Activated gamma-delta T cell (primary cell): ENCODE measurements at regions not wholly inside any gene's neighbourhood (a gene's known extent, or its start where the extent isn't known, plus 50 kb on each side); places are given as distances from the start of the nearest gene placed in this dataset.

Experiments used
- DNase-seq: peaks from one replicate; lab custom pipeline; 2025; lab: John Stamatoyannopoulos, UW

DNA sequence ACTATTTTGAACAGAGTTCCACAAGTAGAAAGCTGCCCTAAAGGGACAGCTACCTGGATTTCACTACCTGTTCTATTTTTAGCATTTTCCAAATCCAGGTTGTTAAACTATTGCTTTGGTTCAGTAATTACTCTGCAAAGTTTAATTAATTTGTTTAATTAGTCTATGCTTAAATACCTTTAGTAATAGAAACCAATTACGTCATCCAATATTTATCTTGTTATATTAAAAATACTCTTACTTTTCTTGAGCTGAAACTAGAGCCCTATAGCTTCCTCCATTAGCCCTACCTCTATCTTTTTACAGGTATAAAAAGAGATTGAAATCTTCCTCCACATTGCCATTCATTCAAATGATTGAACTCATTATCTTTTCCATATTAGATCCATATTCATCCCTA is 514.6 kb downstream of the DSC3 start:
- DNase-seq, result no peak

- no peak for DNase-seq
These were observed 515.3 kb downstream of the DSC3 start for GRCh38 chr18:30527226-30527625.

DNA sequence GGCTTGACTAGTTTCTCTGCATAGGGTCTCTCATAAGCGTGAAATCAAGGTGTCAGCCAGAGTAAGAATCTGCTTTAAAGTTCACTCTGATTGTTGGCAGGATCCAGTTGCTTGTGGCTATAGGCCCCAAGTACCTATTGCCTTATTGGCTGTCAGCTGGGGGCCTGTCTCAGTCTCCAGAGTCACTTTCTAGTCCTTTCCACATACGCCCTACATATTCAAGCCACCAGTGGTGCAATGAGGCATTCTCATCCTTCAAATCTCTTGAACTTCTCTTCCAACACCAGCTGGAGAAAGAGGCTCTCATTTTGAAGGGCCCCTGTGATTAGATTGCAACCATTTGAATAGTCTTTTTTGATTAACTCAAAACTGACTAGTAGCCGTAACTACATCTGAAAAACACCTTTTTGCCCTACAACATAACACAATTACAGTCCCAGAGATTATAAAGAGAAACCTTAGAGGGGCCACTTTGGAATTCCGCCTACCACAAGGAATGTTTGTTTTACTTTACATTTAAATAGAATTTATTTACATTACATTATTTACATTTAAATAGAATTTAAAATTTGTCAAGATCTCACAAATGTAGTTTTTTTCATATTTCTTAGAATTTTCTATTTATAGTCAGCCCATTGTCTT is 520.1 kb downstream of the DSC3 start:
- no peak for DNase-seq

DNA sequence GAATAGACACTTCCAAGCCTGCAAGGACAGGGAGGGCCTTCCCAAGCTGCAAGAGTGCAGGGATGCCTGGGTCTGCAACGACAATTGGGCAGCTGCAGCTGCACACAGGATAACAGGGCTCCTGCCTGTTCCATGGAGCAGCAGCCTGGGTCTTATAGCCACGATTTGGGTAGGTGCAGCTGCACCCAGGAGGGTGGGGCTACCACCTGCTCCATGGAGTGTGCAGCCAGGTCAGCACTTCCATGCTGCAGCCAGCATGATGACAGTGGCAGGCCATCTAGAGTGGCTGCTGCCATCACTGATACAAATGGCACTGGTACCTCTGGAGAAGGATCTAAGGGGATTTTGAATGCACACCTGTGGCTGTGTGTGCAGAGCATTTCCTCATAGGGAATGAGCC is 528.5 kb downstream of the DSC3 start:
- no peak for DNase-seq

GRCh38 chr18:30512872-30513271 is 529.7 kb downstream of the DSC3 start:
- no peak for DNase-seq

DNA sequence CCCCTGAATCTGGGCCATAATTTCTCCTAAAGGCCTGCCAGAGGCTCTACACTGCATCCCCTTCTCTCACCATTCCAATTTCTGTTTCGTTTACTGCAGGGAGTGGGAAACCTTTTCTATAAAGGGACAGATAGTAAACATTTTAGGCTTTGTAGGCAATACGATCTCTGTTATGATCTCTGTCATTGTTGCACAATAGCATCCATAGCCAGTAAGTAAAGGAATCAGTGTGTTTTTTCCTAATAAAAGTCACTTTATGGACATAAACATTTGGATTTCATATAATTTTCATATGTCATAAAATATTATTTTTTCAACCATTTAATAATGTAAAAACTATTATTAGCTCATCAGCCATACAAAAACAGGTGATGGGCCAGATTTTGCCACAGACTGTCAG is 531.7 kb downstream of the DSC3 start:
- DNase-seq, result no peak

DNA sequence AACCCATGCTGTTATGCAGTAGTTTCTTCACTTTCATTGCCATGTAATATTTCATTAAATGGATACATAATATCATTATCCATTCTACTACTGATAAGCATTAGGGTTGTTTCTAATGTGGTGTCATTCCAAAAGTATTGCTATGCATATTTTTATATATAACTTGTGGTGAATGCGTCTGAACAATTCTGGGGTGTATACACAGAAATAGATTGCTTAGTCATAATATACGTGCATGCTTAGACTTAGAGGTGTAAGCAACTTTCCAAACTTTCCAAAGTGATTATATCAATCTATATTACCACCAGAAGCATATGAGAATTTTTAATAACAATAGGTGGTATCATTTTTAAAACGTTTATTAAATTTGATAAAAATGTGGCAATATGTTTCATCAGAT is 540.9 kb downstream of the DSC3 start:
- DNase-seq, result no peak

DNA sequence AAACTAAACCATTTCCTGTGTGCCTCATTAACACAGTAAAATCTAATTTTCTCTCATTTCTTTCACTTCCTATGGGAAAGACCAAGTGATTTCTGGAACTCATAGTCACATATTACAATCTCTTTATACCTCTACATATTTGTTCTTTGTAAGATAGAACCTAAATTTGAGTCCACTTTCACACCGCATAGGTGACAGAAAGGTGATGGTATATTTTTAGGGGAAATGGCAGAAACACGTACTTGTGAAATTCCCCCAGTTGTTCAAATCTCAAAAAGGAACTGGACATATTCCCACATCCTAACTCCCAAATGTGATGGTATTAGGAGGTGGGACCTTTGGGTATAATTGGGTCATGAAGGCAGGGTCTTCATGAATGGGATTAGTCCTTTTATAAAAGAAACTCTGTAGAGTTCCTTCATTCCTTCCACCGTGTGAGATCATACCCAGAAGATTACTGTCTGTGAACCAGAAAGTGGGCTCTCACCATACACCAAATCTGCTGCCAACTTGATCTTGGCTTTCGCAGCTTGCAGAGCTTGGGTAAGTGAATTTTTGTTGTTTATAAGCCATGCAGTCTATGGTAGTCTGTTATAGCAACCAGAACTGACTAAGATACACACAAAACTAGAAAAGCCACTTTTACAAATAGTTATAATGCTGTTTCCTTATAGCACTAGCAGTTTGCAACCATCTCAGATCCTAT is 542.1 kb downstream of the DSC3 start:
- DNase-seq, result no peak

GRCh38 chr18:30499721-30500120 is 542.8 kb downstream of the DSC3 start:
- DNase-seq, result no peak

GRCh38 chr18:30492552-30493129 is 549.9 kb downstream of the DSC3 start:
- no peak for DNase-seq

GRCh38 chr18:30491815-30492551 is 550.6 kb downstream of the DSC3 start:
- no peak for DNase-seq

- DNase-seq, result no peak
These were observed 552.5 kb downstream of the DSC3 start for GRCh38 chr18:30489890-30490643.

GRCh38 chr18:30487962-30488361 is 554.6 kb downstream of the DSC3 start:
- no peak for DNase-seq

DNA sequence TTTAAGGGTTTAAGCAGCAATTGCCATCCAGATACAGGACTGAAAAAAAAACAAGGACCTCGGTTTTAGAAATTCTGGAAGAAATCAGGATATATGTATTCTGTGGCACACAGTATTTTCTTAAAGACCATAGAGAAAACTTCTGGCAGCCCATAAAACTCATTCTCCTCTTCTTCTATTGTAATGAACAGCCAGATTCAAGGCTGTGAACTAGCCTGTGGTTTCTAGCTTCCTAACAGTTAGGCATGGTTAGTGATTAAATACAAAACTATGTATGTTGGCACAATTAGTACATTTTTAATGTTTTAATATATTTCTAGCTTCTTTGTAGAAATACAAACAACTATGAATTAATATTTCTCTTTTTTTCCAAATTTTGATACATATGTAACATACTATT is 555.7 kb downstream of the DSC3 start:
- no peak for DNase-seq

DNA sequence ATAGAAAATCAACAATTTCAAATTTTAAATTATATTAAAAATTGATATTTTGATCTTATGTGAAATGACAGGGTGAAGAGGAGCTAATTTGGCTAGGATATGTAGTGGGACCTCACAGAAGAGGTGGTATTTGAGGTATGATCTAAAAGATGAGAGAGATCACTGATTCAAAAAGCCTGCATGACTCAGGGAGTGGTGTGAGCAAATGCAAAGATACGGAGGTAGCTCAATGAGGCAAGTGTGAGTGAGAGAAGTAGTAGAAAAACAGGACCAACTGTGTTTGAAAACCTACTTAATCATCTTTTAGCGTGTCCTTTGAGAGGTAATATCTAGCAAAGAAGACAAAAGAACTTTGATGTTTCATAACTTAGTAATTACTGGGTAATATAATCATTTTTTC is 557.5 kb downstream of the DSC3 start:
- no peak for DNase-seq

GRCh38 chr18:30481871-30482270 is 560.7 kb downstream of the DSC3 start:
- no peak for DNase-seq

DNA sequence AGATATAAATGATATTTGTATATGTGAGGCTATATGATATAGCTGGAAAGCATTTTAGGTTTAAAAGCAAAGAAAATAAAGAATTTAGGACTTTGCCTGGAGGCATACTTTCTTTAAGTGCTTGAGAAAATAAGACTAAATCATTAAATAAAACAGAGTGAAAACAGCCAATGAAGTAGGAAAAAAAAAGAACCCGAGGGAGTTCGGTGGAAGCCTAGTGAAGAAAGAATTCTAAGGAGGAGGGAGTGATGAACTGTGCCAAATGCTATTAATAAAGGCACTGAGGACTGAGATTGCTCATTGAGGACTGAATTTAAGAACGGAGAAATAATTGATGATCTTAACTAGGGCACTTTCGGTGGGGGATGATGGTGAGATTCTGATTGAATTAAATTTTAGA is 573.5 kb downstream of the DSC3 start:
- DNase-seq, result no peak

DNA sequence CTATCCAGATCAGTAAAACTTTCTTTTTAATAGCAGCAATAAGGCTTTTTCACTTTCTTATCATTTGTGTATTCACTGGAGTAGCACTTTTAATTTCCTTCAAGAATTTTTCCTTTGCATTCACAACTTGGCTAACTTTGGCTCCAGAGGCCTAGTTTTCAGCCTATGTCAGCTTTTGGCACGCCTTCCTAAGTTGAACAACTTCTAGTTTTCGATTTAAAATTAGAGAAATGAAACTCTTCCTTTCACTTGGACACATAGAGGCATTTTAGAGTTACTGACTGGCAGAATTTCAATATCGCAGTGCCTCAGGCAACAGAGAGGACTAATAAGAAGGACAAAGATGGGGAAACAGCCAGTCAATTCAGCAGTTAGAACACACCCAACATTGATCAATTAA is 577.4 kb downstream of the DSC3 start:
- DNase-seq, result no peak

- DNase-seq, result no peak
These were observed 585.4 kb downstream of the DSC3 start for GRCh38 chr18:30457156-30457555.

DNA sequence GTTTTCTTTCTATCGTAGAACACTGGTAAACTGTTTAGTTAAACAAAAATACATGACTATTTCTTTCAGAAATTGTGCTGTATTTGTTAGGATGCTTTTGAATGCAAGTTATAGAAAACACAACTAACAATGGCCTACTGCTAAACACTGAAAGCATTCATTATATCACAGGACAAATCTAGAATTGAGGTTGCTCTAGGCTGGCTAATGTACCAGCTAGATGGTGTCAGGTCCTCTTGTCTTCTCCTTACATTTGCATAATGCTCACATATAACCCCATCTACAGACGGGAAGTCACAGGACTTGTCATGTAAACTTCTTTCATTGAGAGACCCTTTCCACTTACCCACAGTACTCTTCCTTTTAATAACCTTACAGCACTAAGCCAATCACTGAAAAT is 586.8 kb downstream of the DSC3 start:
- no peak for DNase-seq

DNA sequence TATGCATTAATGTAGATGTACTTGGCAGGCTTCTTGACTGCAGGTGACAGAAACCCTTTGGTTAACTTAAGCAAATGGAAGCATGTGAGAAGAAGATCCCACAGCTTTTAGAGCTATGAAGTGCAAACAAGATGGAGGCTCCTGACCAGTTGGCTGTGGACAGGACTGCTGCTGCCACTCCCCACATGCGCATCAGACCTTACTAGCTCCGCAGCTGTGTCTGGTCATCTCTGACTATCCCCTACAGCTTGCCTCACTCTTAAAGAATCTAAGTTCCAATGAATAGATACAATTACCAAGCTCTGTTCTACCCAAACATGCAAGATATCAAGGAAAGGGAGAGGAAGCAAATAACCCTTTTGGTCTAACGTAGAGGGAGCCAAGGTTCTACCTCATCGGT is 587.6 kb downstream of the DSC3 start:
- no peak for DNase-seq

DNA sequence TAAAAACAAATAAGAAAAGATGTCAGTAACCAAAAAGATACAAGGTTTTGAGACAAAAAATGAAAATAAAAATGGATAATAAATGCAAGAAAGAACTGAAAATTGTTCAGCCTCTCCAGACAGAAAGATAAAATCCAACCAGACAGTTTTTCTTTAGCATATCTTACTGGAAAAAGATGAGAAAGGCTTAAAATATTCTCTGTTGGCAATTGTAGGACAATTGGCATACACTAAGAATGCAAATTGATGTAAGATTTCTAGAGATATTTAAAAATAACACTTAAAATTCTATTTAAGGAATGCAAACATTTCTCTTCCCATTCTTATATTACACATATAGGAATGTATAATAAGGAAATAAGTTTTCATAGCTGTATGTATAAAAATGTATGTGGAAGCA is 590.6 kb downstream of the DSC3 start:
- DNase-seq, result no peak
